ENCODE measurements at regions not wholly inside any gene's neighbourhood (a gene's known extent, or its start where the extent isn't known, plus 50 kb on each side); places are given as distances from the start of the nearest gene placed in this dataset.

GRCh38 chr21:31781737-31782136 lies 49.8 kb upstream of the SCAF4 start:
- intact Hi-C loops (cut with micrococcal nuclease): no loop called here
- peak overlapping the region; percentile 29 for H2AFZ ChIP-seq (ENCODE audit: insufficient read depth, low read depth, low read length, poor library complexity, severe bottlenecking)
- no peak overlapping the region for H3K4me2 ChIP-seq (replicated peaks; ENCODE audit: extremely low read depth, low read length, poor library complexity, severe bottlenecking)
- no peak overlapping the region for H3K4me3 ChIP-seq (replicated peaks in 1 of 3; ENCODE audit: low read depth in 2 of 3, low read length in 3 of 3)
- peaks cover 11% of the 10 kb centered on the region in 2 donors for H3K4me1 ChIP-seq (ENCODE audit: control insufficient read depth in 1 of 2, insufficient read depth in 2 of 2, low read length in 2 of 2)
- TF ChIP-seq CTCF (IDR thresholded peaks at IDR 0.05): no peak
- peak overlapping the region; percentile 1 to 59 for H3K4me3 Mint-ChIP-seq
- H3K27me3 ChIP-seq (ENCODE audit: control insufficient read depth in 2 of 2, insufficient read depth in 2 of 2, low read length in 2 of 2): no peaks in the 10 kb centered on the region
- no peak overlapping the region for H3K27ac ChIP-seq (ENCODE audit: low read depth in 1 of 2, low read length in 2 of 2)
- peak; percentile 43 to 49 (median 48) for DNase-seq
- H3K4me1 Mint-ChIP-seq: peaks cover 12% of the 10 kb centered on the region
- H3K9ac ChIP-seq (ENCODE audit: insufficient read depth, low read length, poor library complexity, severe bottlenecking): no peak overlapping the region
- no peaks in the 10 kb centered on the region for H3K36me3 Mint-ChIP-seq
- no peaks in the 10 kb centered on the region for H4K20me1 ChIP-seq (ENCODE audit: insufficient read depth, low read length)
- H3K9me3 ChIP-seq (replicated peaks in 1 of 2; ENCODE audit: control insufficient read depth in 1 of 2, insufficient read depth in 1 of 2, low read length in 2 of 2): no peaks in the 10 kb centered on the region
- 0% methylated on average over 3 of the region's 3 CpGs for WGBS (ENCODE audit: insufficient coverage)
- H3K36me3 ChIP-seq (replicated peaks in 1 of 2; ENCODE audit: control insufficient read depth in 1 of 2, insufficient read depth in 2 of 2, low read length in 2 of 2): no peaks in the 10 kb centered on the region
- H3K9me3 Mint-ChIP-seq: peaks cover 0 to 3% (median 1%) of the 10 kb centered on the region in 7 donors
- peak overlapping the region in 4 of 7 donors; percentile 5 to 63 (median 40) for H3K27ac Mint-ChIP-seq
- peaks cover 5 to 9% (median 8%) of the 10 kb centered on the region in 3 donors for H3K27me3 Mint-ChIP-seq (ENCODE audit: low read depth in 3 of 3)
- no peaks in the 10 kb centered on the region for H3K79me2 ChIP-seq (ENCODE audit: insufficient read depth, low read length)
